OCI-LY1 (cell line): ENCODE measurements at regions not wholly inside any gene's neighbourhood (a gene's known extent, or its start where the extent isn't known, plus 50 kb on each side); places are given as distances from the start of the nearest gene placed in this dataset.

ENCODE experiments used
- EZH2 ChIP-seq: fragments of 200-600 bp; sonication (generic), shearing (Covaris generic); IDR thresholded peaks from 2 replicates; pipeline ENCODE4 v1.8.0; 2017; ENCODE audit warnings: borderline replicate concordance, mixed run types, mild to moderate bottlenecking, antibody characterized with exemption, low read length, moderate library complexity, mixed read lengths
- TF ChIP-seq, protein P1 (sequence below): fragments of 200-600 bp; sonication (generic), shearing (Covaris generic); IDR thresholded peaks from 2 replicates; pipeline ENCODE4 v1.5.1; 2017; ENCODE audit warnings: mild to moderate bottlenecking, antibody characterized with exemption, low read length, moderate library complexity, mixed read lengths

DNA sequence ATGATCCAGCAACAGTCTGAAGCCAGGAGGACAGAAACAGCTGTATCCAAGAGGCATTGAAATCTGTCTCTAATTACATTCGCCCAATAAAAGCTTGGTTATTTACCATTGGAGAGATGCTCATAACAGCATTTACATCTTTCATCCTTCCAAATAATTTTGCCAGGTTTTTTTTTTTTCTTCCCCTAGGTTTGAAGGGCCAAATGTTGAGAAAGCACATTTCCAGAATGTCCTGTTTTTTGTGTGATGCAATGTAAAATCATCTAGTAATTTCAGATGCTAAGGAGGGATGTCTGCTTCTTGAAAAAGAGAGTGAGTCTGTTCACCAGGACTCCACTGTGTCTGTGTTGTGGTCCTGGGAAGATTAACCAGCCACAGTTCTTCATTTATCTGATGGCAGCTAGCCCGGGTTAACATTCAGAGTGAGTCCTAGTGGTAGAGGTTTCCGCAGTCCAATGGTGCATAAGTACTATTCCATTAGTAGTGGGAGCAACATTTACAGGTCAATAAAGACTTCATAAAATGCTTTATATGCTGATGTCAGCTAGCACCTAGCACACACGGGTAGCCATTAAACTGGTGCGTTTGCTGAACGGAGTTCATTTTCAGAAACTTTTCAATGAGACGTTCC, 406.8 kb downstream of the STIM2 start:
- TF ChIP-seq, protein P1, sequence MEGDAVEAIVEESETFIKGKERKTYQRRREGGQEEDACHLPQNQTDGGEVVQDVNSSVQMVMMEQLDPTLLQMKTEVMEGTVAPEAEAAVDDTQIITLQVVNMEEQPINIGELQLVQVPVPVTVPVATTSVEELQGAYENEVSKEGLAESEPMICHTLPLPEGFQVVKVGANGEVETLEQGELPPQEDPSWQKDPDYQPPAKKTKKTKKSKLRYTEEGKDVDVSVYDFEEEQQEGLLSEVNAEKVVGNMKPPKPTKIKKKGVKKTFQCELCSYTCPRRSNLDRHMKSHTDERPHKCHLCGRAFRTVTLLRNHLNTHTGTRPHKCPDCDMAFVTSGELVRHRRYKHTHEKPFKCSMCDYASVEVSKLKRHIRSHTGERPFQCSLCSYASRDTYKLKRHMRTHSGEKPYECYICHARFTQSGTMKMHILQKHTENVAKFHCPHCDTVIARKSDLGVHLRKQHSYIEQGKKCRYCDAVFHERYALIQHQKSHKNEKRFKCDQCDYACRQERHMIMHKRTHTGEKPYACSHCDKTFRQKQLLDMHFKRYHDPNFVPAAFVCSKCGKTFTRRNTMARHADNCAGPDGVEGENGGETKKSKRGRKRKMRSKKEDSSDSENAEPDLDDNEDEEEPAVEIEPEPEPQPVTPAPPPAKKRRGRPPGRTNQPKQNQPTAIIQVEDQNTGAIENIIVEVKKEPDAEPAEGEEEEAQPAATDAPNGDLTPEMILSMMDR: no peak
- no peak for TF ChIP-seq EZH2
